ENCODE measurements at regions not wholly inside any gene's neighbourhood (a gene's known extent, or its start where the extent isn't known, plus 50 kb on each side); places are given as distances from the start of the nearest gene placed in this dataset.

GRCh38 chr12:24557738-24558137 is 391.2 kb downstream of the BCAT1 start:
- no peak for TF ChIP-seq CTCF (conservative IDR thresholded peaks at IDR 0.05)
- no peak overlapping the region for H3K27ac ChIP-seq

GRCh38 chr12:24555730-24556129 is 393.2 kb downstream of the BCAT1 start:
- no peak for TF ChIP-seq CTCF (conservative IDR thresholded peaks at IDR 0.05)
- H3K27ac ChIP-seq: no peak overlapping the region

GRCh38 chr12:24554612-24555295 is 394.1 kb downstream of the BCAT1 start:
- no peak for TF ChIP-seq CTCF (conservative IDR thresholded peaks at IDR 0.05)
- H3K27ac ChIP-seq: no peak overlapping the region

GRCh38 chr12:24553259-24553658 is 395.6 kb downstream of the BCAT1 start:
- no peak for TF ChIP-seq CTCF (conservative IDR thresholded peaks at IDR 0.05)

GRCh38 chr12:24551163-24551786 is 397.6 kb downstream of the BCAT1 start:
- TF ChIP-seq CTCF (conservative IDR thresholded peaks at IDR 0.05): no peak
- H3K27ac ChIP-seq: no peak overlapping the region

More at GRCh38 chr12:24553259-24553658, 395.6 kb downstream of the BCAT1 start:
- no peak overlapping the region for H3K27ac ChIP-seq

GRCh38 chr12:24550609-24551008 is 398.3 kb downstream of the BCAT1 start:
- no peak overlapping the region for H3K27ac ChIP-seq
- no peak for TF ChIP-seq CTCF (conservative IDR thresholded peaks at IDR 0.05)

- TF ChIP-seq CTCF (conservative IDR thresholded peaks at IDR 0.05): no peak
- H3K27ac ChIP-seq: no peak overlapping the region
Observed at GRCh38 chr12:24546661-24547060, 402.2 kb downstream of the BCAT1 start.

Measured in VCaP (cell line).